ENCODE measurements at regions not wholly inside any gene's neighbourhood (a gene's known extent, or its start where the extent isn't known, plus 50 kb on each side); places are given as distances from the start of the nearest gene placed in this dataset.
"Not testable (repeated sequence)": the region's sequence is repeated elsewhere in the genome, so short reads cannot be mapped to it uniquely, and the experiment has no call there.

- no peak overlapping the region for H3K27ac ChIP-seq (ENCODE audit: control insufficient read depth, insufficient read depth, low read length)
- H3K4me3 ChIP-seq (ENCODE audit: control insufficient read depth in 2 of 3, extremely low read depth in 1 of 3, insufficient read depth in 2 of 3, low read depth in 1 of 3, low read length in 3 of 3), result no peak overlapping the region
- H3K4me2 ChIP-seq (ENCODE audit: control insufficient read depth, extremely low read depth, insufficient read depth, low read depth, low read length), result no peak overlapping the region
- dilution Hi-C loops (cut with MboI; ENCODE audit: extremely low pct_ligation_motif_present, low sequenced_read_pairs), result no loop called here
- no peaks in the 10 kb centered on the region for H3K79me2 ChIP-seq (ENCODE audit: control insufficient read depth, insufficient read depth, low read length)
- H3K36me3 ChIP-seq (ENCODE audit: control insufficient read depth in 2 of 2, extremely low read depth in 1 of 2, insufficient read depth in 2 of 2, low read length in 2 of 2), result no peaks in the 10 kb centered on the region
- H3K9ac ChIP-seq (ENCODE audit: control insufficient read depth, extremely low read depth, insufficient read depth, low read length), result no peak overlapping the region
- no peaks in the 10 kb centered on the region for H3K27me3 ChIP-seq (ENCODE audit: control insufficient read depth, extremely low read depth, insufficient read depth, low read length)
- DNase-seq (ENCODE audit: low read depth, low spot score), result no peak
- FAIRE-seq, result no peak
- H3K4me1 ChIP-seq (ENCODE audit: control insufficient read depth, extremely low read depth, insufficient read depth, low read length), result no peaks in the 10 kb centered on the region
- H3K9me3 ChIP-seq (ENCODE audit: control insufficient read depth, low read depth, low read length), result no peaks in the 10 kb centered on the region
- H3K9me1 ChIP-seq (ENCODE audit: control insufficient read depth, extremely low read depth, insufficient read depth, low read length), result no peaks in the 10 kb centered on the region
- no peak overlapping the region for H2AFZ ChIP-seq (ENCODE audit: control insufficient read depth, low read length)
- no peaks in the 10 kb centered on the region for H4K20me1 ChIP-seq (ENCODE audit: control insufficient read depth, extremely low read depth, insufficient read depth, low read length)
- TF ChIP-seq EZH2 (IDR thresholded peaks at IDR 0.05; ENCODE audit: low read length), result no peak
- TF ChIP-seq CTCF (optimal IDR thresholded peaks at IDR 0.05 in 1 of 3, IDR thresholded peaks at IDR 0.05 in 1 of 3, conservative IDR thresholded peaks at IDR 0.05 in 1 of 3; ENCODE audit: extremely low read depth in 1 of 3, insufficient read depth in 2 of 3, low read length in 3 of 3), result no peak
Observed at GRCh38 chr3:81816473-81817250, 55.2 kb upstream of the GBE1 start.

- H3K4me3 ChIP-seq (ENCODE audit: control insufficient read depth in 2 of 3, extremely low read depth in 1 of 3, insufficient read depth in 2 of 3, low read depth in 1 of 3, low read length in 3 of 3); H2AFZ ChIP-seq (ENCODE audit: control insufficient read depth, low read length); dilution Hi-C loops (cut with MboI; ENCODE audit: extremely low pct_ligation_motif_present, low sequenced_read_pairs); H3K79me2 ChIP-seq (ENCODE audit: control insufficient read depth, insufficient read depth, low read length); H3K4me1 ChIP-seq (ENCODE audit: control insufficient read depth, extremely low read depth, insufficient read depth, low read length); H4K20me1 ChIP-seq (ENCODE audit: control insufficient read depth, extremely low read depth, insufficient read depth, low read length); H3K27ac ChIP-seq (ENCODE audit: control insufficient read depth, insufficient read depth, low read length); H3K36me3 ChIP-seq (ENCODE audit: control insufficient read depth in 2 of 2, extremely low read depth in 1 of 2, insufficient read depth in 2 of 2, low read length in 2 of 2); H3K9me1 ChIP-seq (ENCODE audit: control insufficient read depth, extremely low read depth, insufficient read depth, low read length); H3K9ac ChIP-seq (ENCODE audit: control insufficient read depth, extremely low read depth, insufficient read depth, low read length); FAIRE-seq; H3K27me3 ChIP-seq (ENCODE audit: control insufficient read depth, extremely low read depth, insufficient read depth, low read length); H3K4me2 ChIP-seq (ENCODE audit: control insufficient read depth, extremely low read depth, insufficient read depth, low read depth, low read length); H3K9me3 ChIP-seq (ENCODE audit: control insufficient read depth, low read depth, low read length); DNase-seq (ENCODE audit: low read depth, low spot score): not testable (repeated sequence)
Observed at GRCh38 chr3:81812098-81812497, 50.7 kb upstream of the GBE1 start.

All from keratinocyte (primary cell).